Psoas muscle (tissue), 7 donors: ENCODE measurements at regions not wholly inside any gene's neighbourhood (a gene's known extent, or its start where the extent isn't known, plus 50 kb on each side); places are given as distances from the start of the nearest gene placed in this dataset.

ENCODE experiments used
- ATAC-seq, 4 donors: fragments of 200-7000 bp; cut with Tn5 transposase; one replicate each; pipeline ENCODE4 v1.9.1; 2020; ENCODE audit warnings: moderate library complexity in 3 of 4, mild to moderate bottlenecking in 2 of 4
- DNase-seq, 2 donors: peaks; one replicate each; pipeline ENCODE4 v3.0.0-alpha.2; 2020
- H3K27ac ChIP-seq: fragments of 200-600 bp; one replicate; pipeline ENCODE4 v1.8.0; 2022
- H3K27me3 ChIP-seq, 3 donors: fragments of 200-600 bp in 1 of 3; one replicate each; pipeline versions ENCODE4 v1.6.1 to v1.8.0; 2013 to 2022; ENCODE audit warnings: low read length in 2 of 3, mild to moderate bottlenecking in 2 of 3, moderate library complexity in 1 of 3; ENCODE audit not compliant: insufficient read depth in 3 of 3
- H3K36me3 ChIP-seq, 2 donors: fragments of 200-600 bp in 1 of 2; one replicate each; pipeline versions ENCODE4 v1.6.1 to v1.8.0; 2013 to 2022; ENCODE audit warnings: low read depth in 1 of 2, mild to moderate bottlenecking in 1 of 2, moderate library complexity in 1 of 2; ENCODE audit not compliant: insufficient read depth in 1 of 2
- H3K4me1 ChIP-seq: fragments of 200-600 bp; one replicate; pipeline ENCODE4 v1.8.0; 2022
- H3K4me3 ChIP-seq: fragments of 200-600 bp; one replicate; pipeline ENCODE4 v1.8.0; 2022; ENCODE audit warnings: mild to moderate bottlenecking
- H3K9me3 ChIP-seq: fragments of 200-600 bp; one replicate; pipeline ENCODE4 v1.8.0; 2022
- whole genome bisulfite sequencing, 3 donors: extraction: QIAGEN DNeasy Blood & Tissue Kit; methylation state at CpG; one replicate each; pipeline versions ENCODE4 v1.1.6 to v1.1.7; 2013; 5-methylcytosine and 5-hydroxymethylcytosine counted together
- intact Hi-C, 2 donors: fragments of 100-400 bp; cut with DNase I; formaldehyde crosslinking; loops; one replicate each; pipeline versions ENCODE4 v1.11.0 to v1.14.2; 2022
- TF ChIP-seq, protein P1 (sequence below): fragments of 200-600 bp; IDR thresholded peaks from one replicate; pipeline ENCODE4 v1.8.0; 2022; ENCODE audit warnings: antibody characterized with exemption
- donor health status: healthy with polysubstance abuse.
- donor health status: DM: no; HTN: no; CAD: no; lungs with moderate emphysema.
- donor health status: Bipolar disorder and iron deficiency.
- donor health status: healthy.
- donor health status: DM: yes; HTN: yes; CAD: no.
- donor health status: DM: no; HTN: no; CAD: no.
- donor health status: DM: yes; HTN: yes; CAD: no.

DNA sequence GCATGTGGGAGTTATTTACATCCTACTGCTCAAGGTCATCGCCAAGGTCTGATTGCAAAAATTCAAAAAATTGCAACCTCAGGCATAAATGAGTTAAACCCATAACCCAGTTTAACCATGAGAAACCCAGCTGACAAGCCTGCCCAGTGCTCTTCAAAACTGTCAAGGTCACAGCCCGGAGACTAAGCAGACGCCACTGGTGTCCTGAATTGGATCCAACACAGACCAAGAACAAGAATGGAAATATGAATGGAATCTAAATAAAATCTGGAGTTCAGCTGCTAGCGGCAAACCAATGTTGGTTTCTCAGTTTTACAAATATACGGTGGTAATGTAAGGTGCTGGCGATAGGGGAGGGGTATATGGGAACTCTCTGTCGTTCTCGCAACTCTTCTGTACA is 201.5 kb upstream of the MVB12B start:
- TF ChIP-seq, protein P1, sequence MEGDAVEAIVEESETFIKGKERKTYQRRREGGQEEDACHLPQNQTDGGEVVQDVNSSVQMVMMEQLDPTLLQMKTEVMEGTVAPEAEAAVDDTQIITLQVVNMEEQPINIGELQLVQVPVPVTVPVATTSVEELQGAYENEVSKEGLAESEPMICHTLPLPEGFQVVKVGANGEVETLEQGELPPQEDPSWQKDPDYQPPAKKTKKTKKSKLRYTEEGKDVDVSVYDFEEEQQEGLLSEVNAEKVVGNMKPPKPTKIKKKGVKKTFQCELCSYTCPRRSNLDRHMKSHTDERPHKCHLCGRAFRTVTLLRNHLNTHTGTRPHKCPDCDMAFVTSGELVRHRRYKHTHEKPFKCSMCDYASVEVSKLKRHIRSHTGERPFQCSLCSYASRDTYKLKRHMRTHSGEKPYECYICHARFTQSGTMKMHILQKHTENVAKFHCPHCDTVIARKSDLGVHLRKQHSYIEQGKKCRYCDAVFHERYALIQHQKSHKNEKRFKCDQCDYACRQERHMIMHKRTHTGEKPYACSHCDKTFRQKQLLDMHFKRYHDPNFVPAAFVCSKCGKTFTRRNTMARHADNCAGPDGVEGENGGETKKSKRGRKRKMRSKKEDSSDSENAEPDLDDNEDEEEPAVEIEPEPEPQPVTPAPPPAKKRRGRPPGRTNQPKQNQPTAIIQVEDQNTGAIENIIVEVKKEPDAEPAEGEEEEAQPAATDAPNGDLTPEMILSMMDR = no peak
- Histone ChIP-seq H3K27ac (no peak overlapping the region), H3K27me3 (peaks cover 0 to 36% (median 8%) of the 10 kb centered on the region in 3 donors), H3K4me1 (no peaks in the 10 kb centered on the region), H3K9me3 (no peaks in the 10 kb centered on the region), H3K36me3 (no peaks in the 10 kb centered on the region), H3K4me3 (no peak overlapping the region)
- no peak for DNase-seq
- 35 to 38% (median 37%) methylated on average over 8 of the region's 8 CpGs for WGBS, 3 donors
- intact Hi-C loops = no loop called here
- ATAC-seq = no peak

DNA sequence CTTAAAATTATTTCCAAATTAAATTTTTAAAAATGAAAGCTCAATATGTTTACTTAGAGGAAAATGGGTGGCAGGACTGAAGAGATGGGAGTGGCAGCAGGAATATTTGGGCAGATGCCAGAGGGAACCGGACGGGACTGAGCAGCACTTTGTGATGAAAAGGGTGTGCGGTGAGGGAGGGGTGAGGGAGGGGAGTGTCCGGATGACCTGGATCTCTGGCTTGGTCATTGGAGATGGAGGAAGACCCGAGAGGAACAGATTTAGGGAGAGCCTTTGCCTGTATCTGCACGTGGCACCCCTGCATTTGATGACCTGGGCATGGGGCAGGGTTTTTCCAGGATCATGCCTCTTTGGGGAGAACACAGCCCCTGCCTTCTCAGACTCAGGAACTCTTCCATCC is 201.1 kb upstream of the MVB12B start:
- DNase-seq (no peak), ATAC-seq (no peak)
- no peaks in the 10 kb centered on the region for H3K4me1 ChIP-seq
- peaks cover 0 to 36% (median 8%) of the 10 kb centered on the region in 3 donors for H3K27me3 ChIP-seq
- no peaks in the 10 kb centered on the region for H3K36me3 ChIP-seq
- WGBS, 3 donors = 7 to 25% (median 20%) methylated on average over 6 of the region's 6 CpGs
- intact Hi-C loops = no loop called here
- no peak overlapping the region for H3K4me3 ChIP-seq
- H3K9me3 ChIP-seq = no peaks in the 10 kb centered on the region
- no peak overlapping the region for H3K27ac ChIP-seq
- TF ChIP-seq, protein P1 = no peak

DNA sequence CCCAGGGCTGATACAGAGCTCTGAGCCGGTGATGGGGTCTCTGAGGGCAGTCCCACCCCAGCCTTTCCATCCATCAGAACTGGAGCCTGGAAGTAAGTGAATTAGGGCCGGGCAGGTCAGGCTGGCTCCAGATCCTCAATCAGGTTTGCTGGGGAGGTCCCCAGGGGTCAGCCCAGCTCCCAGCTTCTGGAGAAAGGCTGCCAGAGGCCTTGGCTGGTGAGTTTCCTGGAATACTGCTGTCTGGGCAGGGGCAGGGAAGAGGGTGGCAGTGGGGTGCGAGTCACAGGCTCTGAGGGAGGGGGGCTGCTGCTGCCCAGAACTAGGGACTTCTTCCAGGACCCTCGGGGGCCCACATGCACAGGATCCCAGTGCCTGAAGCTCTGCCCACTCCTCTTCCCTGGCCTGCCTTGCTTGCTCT is 200.6 kb upstream of the MVB12B start:
- ATAC-seq (no peak), DNase-seq (no peak)
- H3K27ac ChIP-seq = no peak overlapping the region
- intact Hi-C loops = no loop called here
- H3K4me1 ChIP-seq = no peaks in the 10 kb centered on the region
- no peak overlapping the region for H3K4me3 ChIP-seq
- peaks cover 0 to 36% (median 8%) of the 10 kb centered on the region in 3 donors for H3K27me3 ChIP-seq
- H3K9me3 ChIP-seq = no peaks in the 10 kb centered on the region
- 37 to 46% (median 45%) methylated on average over 3 to 4 of the region's 4 CpGs for WGBS, 3 donors
- H3K36me3 ChIP-seq = no peaks in the 10 kb centered on the region
- TF ChIP-seq, protein P1 = no peak

DNA sequence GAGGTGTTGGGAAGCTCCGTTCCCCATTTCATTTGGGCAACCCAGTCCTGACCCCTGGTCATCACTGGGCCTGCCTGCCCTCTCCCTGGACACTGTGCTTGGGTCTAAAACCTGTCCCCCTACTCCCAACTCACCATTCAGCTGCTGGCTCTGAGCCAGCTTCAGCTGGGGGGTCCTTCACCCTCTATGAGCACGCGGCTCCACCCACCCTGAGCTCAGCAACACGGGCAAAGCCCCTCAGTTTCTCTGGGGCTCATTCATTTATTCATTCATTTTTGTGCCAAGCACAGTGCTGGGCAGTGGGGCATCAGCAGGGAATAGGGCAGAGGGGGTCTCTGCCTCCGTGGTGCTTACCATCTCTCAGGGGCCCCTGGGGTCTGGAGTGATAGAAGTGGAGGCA is 199.8 kb upstream of the MVB12B start:
- Histone ChIP-seq H3K36me3 (no peaks in the 10 kb centered on the region), H3K9me3 (no peaks in the 10 kb centered on the region), H3K4me3 (no peak overlapping the region), H3K27me3 (peaks cover 0 to 31% (median 8%) of the 10 kb centered on the region in 3 donors), H3K27ac (no peak overlapping the region), H3K4me1 (no peaks in the 10 kb centered on the region)
- ATAC-seq (no peak), DNase-seq (no peak)
- intact Hi-C loops = no loop called here
- WGBS, 3 donors = 71 to 85% (median 75%) methylated on average over 5 of the region's 5 CpGs
- TF ChIP-seq, protein P1 = no peak

DNA sequence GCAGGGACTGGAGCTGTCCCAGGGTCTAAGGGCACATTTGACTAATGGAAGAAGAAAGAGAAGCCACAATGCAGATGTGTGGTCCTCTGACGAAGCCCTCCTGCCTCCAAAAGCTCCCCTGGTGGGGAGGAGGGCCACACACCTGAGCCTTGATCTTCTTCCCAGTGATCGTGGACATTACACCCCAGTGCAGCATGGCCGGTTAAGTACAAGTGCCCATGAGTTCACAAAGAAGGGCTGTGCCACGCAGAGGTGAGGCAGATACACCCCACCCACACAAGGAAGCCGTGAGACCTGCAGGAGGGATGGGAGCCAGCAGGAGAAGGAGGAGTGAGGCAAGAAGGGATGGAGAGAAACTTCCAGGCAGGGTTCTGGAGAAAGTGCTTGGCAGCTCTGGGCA is 199.0 kb upstream of the MVB12B start:
- 66 to 69% (median 69%) methylated on average over 5 of the region's 5 CpGs for WGBS, 3 donors
- DNase-seq = no peak
- no peaks in the 10 kb centered on the region for H3K4me1 ChIP-seq
- H3K9me3 ChIP-seq = peaks cover 3% of the 10 kb centered on the region
- ATAC-seq = no peak
- intact Hi-C loops = no loop called here
- H3K36me3 ChIP-seq = no peaks in the 10 kb centered on the region
- no peak overlapping the region for H3K4me3 ChIP-seq
- no peak overlapping the region for H3K27ac ChIP-seq
- H3K27me3 ChIP-seq = peaks cover 0 to 28% (median 8%) of the 10 kb centered on the region in 3 donors
- TF ChIP-seq, protein P1 = no peak
